ENCODE measurements at regions not wholly inside any gene's neighbourhood (a gene's known extent, or its start where the extent isn't known, plus 50 kb on each side); places are given as distances from the start of the nearest gene placed in this dataset.

DNA sequence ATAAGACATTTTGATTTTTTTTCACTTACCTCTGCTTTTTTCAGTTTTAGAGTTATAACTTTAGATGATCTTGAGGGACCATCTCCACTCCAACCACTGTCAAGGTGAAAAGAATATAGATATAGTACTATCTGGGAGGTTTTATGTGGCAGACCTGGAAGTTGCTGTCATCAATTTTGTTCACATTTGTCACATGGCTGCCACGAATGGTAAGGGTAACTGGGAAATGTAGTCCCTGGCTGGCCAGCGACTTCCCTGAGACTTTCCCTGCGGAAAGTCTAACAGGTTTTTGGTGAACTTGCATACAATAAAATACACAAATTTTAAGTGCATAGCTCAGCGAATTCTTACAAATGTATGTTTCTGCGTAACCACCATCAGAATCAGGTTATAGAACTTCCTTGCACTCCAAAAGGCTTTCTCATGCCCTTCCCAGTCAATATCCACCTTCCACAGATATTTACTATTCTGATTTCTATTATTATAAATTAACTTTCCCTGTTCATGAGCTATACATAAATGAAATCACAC is 121.5 kb downstream of the MAT2B start:
- no peak overlapping the region for H3K4me3 ChIP-seq (ENCODE audit: low read depth, low read length, poor library complexity, severe bottlenecking)
- H3K27me3 ChIP-seq (ENCODE audit: insufficient read depth, low read length): no peaks in the 10 kb centered on the region
- H3F3A ChIP-seq (ENCODE audit: insufficient read depth, low read length): no peaks in the 10 kb centered on the region
- H4K20me1 ChIP-seq (ENCODE audit: insufficient read depth, low read length): no peaks in the 10 kb centered on the region
- H3K4me2 ChIP-seq (ENCODE audit: low read length): no peak overlapping the region
- no peak overlapping the region for H3K9ac ChIP-seq (ENCODE audit: low read length)
- H3K36me3 ChIP-seq (ENCODE audit: insufficient read depth, low read length): no peaks in the 10 kb centered on the region
- H3K4me1 ChIP-seq (ENCODE audit: insufficient read depth, low read length, severe bottlenecking): no peaks in the 10 kb centered on the region
- no peak overlapping the region for H3K27ac ChIP-seq (ENCODE audit: low read depth, low read length, poor library complexity, severe bottlenecking)
- H2AFZ ChIP-seq (ENCODE audit: low read length): no peak overlapping the region
- H3K9me2 ChIP-seq (ENCODE audit: low read depth, low read length): no peaks in the 10 kb centered on the region
- H3K9me3 ChIP-seq (ENCODE audit: low read length): no peaks in the 10 kb centered on the region
- H3K79me2 ChIP-seq (ENCODE audit: insufficient read depth, low read length): no peaks in the 10 kb centered on the region
- TF ChIP-seq, protein P1, sequence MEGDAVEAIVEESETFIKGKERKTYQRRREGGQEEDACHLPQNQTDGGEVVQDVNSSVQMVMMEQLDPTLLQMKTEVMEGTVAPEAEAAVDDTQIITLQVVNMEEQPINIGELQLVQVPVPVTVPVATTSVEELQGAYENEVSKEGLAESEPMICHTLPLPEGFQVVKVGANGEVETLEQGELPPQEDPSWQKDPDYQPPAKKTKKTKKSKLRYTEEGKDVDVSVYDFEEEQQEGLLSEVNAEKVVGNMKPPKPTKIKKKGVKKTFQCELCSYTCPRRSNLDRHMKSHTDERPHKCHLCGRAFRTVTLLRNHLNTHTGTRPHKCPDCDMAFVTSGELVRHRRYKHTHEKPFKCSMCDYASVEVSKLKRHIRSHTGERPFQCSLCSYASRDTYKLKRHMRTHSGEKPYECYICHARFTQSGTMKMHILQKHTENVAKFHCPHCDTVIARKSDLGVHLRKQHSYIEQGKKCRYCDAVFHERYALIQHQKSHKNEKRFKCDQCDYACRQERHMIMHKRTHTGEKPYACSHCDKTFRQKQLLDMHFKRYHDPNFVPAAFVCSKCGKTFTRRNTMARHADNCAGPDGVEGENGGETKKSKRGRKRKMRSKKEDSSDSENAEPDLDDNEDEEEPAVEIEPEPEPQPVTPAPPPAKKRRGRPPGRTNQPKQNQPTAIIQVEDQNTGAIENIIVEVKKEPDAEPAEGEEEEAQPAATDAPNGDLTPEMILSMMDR (IDR thresholded peaks at IDR 0.05; ENCODE audit: low read length): no peak
- no peak for TF ChIP-seq EZH2 (IDR thresholded peaks at IDR 0.05; ENCODE audit: borderline replicate concordance, low read length)

DNA sequence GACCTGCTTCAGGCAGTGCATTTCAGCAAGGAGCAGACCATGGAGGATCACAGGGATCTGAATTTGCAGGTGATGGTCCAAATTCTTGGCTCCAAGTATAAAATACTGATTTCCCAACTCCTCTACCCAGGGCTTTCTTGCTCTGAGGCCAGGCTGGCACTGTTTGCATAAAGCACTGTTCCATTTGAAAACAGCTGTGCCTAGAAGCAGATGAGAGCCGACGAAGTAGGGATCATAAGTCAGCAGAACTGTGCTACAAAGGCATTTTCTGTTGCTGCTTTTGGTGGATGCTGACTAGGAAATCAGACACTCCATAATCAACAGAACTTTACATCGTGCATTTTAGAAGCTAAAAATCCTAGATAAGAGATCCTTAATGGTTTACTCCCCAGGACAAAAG is 126.4 kb downstream of the MAT2B start:
- Histone ChIP-seq H3K79me2 (ENCODE audit: insufficient read depth, low read length) (no peaks in the 10 kb centered on the region), H3K4me3 (ENCODE audit: low read depth, low read length, poor library complexity, severe bottlenecking) (no peak overlapping the region), H2AFZ (ENCODE audit: low read length) (no peak overlapping the region), H3K4me2 (ENCODE audit: low read length) (no peak overlapping the region), H3K36me3 (ENCODE audit: insufficient read depth, low read length) (no peaks in the 10 kb centered on the region), H3K27me3 (ENCODE audit: insufficient read depth, low read length) (no peaks in the 10 kb centered on the region), H3K9ac (ENCODE audit: low read length) (no peak overlapping the region), H4K20me1 (ENCODE audit: insufficient read depth, low read length) (no peaks in the 10 kb centered on the region), H3K9me2 (ENCODE audit: low read depth, low read length) (no peaks in the 10 kb centered on the region), H3K27ac (ENCODE audit: low read depth, low read length, poor library complexity, severe bottlenecking) (no peak overlapping the region), H3K9me3 (ENCODE audit: low read length) (no peaks in the 10 kb centered on the region), H3K4me1 (ENCODE audit: insufficient read depth, low read length, severe bottlenecking) (no peaks in the 10 kb centered on the region), H3F3A (ENCODE audit: insufficient read depth, low read length) (no peaks in the 10 kb centered on the region)
- TF ChIP-seq EZH2 (IDR thresholded peaks at IDR 0.05; ENCODE audit: borderline replicate concordance, low read length): no peak
- TF ChIP-seq, protein P1 (IDR thresholded peaks at IDR 0.05; ENCODE audit: low read length): no peak

DNA sequence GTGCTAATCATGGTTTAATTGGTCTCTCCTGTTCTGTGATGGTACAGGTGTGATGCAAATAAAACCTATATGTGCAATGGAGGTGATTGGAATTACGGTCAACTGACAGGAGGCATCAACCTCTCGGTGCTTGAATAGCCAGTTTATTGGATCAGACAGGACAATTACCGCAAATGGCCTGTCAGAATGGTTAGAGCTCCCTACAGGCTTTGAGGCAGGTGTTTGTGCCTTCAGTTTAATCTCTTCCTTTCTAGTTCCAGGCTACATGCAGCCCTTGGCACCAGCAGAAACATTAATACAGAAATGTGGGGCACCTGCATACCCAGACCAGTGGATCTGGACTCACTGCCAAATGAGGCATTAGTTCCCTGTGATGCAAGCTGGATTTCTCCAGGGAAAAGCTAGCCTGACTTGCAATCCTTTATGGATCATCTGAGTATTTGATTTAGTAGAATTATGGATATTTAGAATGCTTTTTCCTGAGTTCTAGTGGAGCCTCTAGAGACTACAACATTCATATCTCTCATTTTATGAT is 128.6 kb downstream of the MAT2B start:
- H3K27me3 ChIP-seq (ENCODE audit: insufficient read depth, low read length): no peaks in the 10 kb centered on the region

More for the DNA sequence above, 128.6 kb downstream of the MAT2B start:
- no peaks in the 10 kb centered on the region for H3K4me1 ChIP-seq (ENCODE audit: insufficient read depth, low read length, severe bottlenecking)
- H4K20me1 ChIP-seq (ENCODE audit: insufficient read depth, low read length): no peaks in the 10 kb centered on the region
- no peaks in the 10 kb centered on the region for H3K79me2 ChIP-seq (ENCODE audit: insufficient read depth, low read length)
- H3F3A ChIP-seq (ENCODE audit: insufficient read depth, low read length): no peaks in the 10 kb centered on the region
- H3K9ac ChIP-seq (ENCODE audit: low read length): no peak overlapping the region
- H3K36me3 ChIP-seq (ENCODE audit: insufficient read depth, low read length): no peaks in the 10 kb centered on the region
- TF ChIP-seq, protein P1 (IDR thresholded peaks at IDR 0.05; ENCODE audit: low read length): no peak
- TF ChIP-seq EZH2 (IDR thresholded peaks at IDR 0.05; ENCODE audit: borderline replicate concordance, low read length): no peak
- no peak overlapping the region for H3K4me3 ChIP-seq (ENCODE audit: low read depth, low read length, poor library complexity, severe bottlenecking)
- H3K27ac ChIP-seq (ENCODE audit: low read depth, low read length, poor library complexity, severe bottlenecking): no peak overlapping the region
- H2AFZ ChIP-seq (ENCODE audit: low read length): no peak overlapping the region
- H3K4me2 ChIP-seq (ENCODE audit: low read length): no peak overlapping the region
- H3K9me2 ChIP-seq (ENCODE audit: low read depth, low read length): no peaks in the 10 kb centered on the region
- H3K9me3 ChIP-seq (ENCODE audit: low read length): no peaks in the 10 kb centered on the region
